ENCODE measurements at regions not wholly inside any gene's neighbourhood (a gene's known extent, or its start where the extent isn't known, plus 50 kb on each side); places are given as distances from the start of the nearest gene placed in this dataset.

GRCh38 chr14:48140804-48141203 lies 465.4 kb upstream of the MDGA2 start:
- DNase-seq (ENCODE audit: low spot score) (no peak), ATAC-seq (ENCODE audit: low FRiP score) (peak; percentile 87)
- TF ChIP-seq CTCF (IDR thresholded peaks at IDR 0.05) = no peak

GRCh38 chr14:48129472-48129871 lies 454.1 kb upstream of the MDGA2 start:
- ATAC-seq (ENCODE audit: low FRiP score) (no peak), DNase-seq (ENCODE audit: low spot score) (no peak)
- no peak for TF ChIP-seq CTCF (IDR thresholded peaks at IDR 0.05)

- DNase-seq (ENCODE audit: low spot score) (no peak), ATAC-seq (ENCODE audit: low FRiP score) (no peak)
- no peak for TF ChIP-seq CTCF (IDR thresholded peaks at IDR 0.05)
Measured at GRCh38 chr14:48127674-48128073, 452.3 kb upstream of the MDGA2 start.

GRCh38 chr14:48125654-48126053 lies 450.2 kb upstream of the MDGA2 start:
- DNase-seq (ENCODE audit: low spot score) = no peak
- TF ChIP-seq CTCF (IDR thresholded peaks at IDR 0.05) = no peak
- ATAC-seq (ENCODE audit: low FRiP score) = no peak

- DNase-seq (ENCODE audit: low spot score) (no peak), ATAC-seq (ENCODE audit: low FRiP score) (no peak)
- TF ChIP-seq CTCF (IDR thresholded peaks at IDR 0.05) = no peak
Measured at GRCh38 chr14:48113713-48114112, 438.3 kb upstream of the MDGA2 start.

GRCh38 chr14:48111151-48111550 lies 435.7 kb upstream of the MDGA2 start:
- TF ChIP-seq CTCF (IDR thresholded peaks at IDR 0.05) = no peak
- DNase-seq (ENCODE audit: low spot score) = no peak
- ATAC-seq (ENCODE audit: low FRiP score) = no peak

GRCh38 chr14:48107646-48108045 lies 432.2 kb upstream of the MDGA2 start:
- no peak for DNase-seq (ENCODE audit: low spot score)
- ATAC-seq (ENCODE audit: low FRiP score) = no peak
- no peak for TF ChIP-seq CTCF (IDR thresholded peaks at IDR 0.05)
